Stomach (tissue), 8 donors: ENCODE measurements at regions not wholly inside any gene's neighbourhood (a gene's known extent, or its start where the extent isn't known, plus 50 kb on each side); places are given as distances from the start of the nearest gene placed in this dataset.

ENCODE experiments used
- DNase-seq, 2 donors: peaks; one replicate each; pipeline versions ENCODE4 v3.0.0 to v3.0.0-alpha.2; 2013 to 2019
- H3K27ac ChIP-seq, 5 donors: fragments of 200-600 bp in 4 of 5; sonication (generic) in 4 of 5; one replicate each; pipeline ENCODE4 v1.5.1; 2013 to 2019; ENCODE audit warnings: mild to moderate bottlenecking in 1 of 5, moderate library complexity in 1 of 5
- H3K27me3 ChIP-seq, 3 donors: fragments of 200-600 bp; sonication (generic); one replicate each; pipeline ENCODE4 v1.5.1; 2017 to 2019; ENCODE audit warnings: mixed run types in 1 of 3
- H3K36me3 ChIP-seq, 4 donors: fragments of 200-600 bp; sonication (generic); 1 replicate in 3 of 4; 2 replicates in 1 of 4; pipeline ENCODE4 v1.5.1; 2016 to 2019
- H3K4me1 ChIP-seq, 4 donors: fragments of 200-600 bp; sonication (generic); one replicate each; pipeline ENCODE4 v1.5.1; 2016 to 2019
- H3K4me3 ChIP-seq, 4 donors: fragments of 200-600 bp; sonication (generic) in 3 of 4; one replicate each; pipeline ENCODE4 v1.5.1; 2016 to 2019; ENCODE audit warnings: mild to moderate bottlenecking in 1 of 4
- H3K9me3 ChIP-seq, 4 donors: fragments of 200-600 bp; sonication (generic); one replicate each; pipeline ENCODE4 v1.5.1; 2016 to 2019
- CTCF ChIP-seq, 7 experiments: fragments of 450-650 bp in 4 of 7; fragments of 200-600 bp in 3 of 7; sonication (generic) in 3 of 7; IDR thresholded peaks; one replicate each; pipeline ENCODE4 v1.5.1; 2016 to 2019; ENCODE audit warnings: antibody characterized with exemption in 7 of 7, control low read depth in 2 of 7, mild to moderate bottlenecking in 1 of 7
- EP300 ChIP-seq: sonication (generic); formaldehyde crosslinking; IDR thresholded peaks from one replicate; pipeline ENCODE4 v1.6.1; 2017; ENCODE audit warnings: antibody characterized with exemption
- POLR2A ChIP-seq, 4 donors: fragments of 450-650 bp; IDR thresholded peaks; one replicate each; pipeline ENCODE4 v1.6.1; 2016; ENCODE audit warnings: antibody characterized with exemption in 4 of 4, control low read depth in 2 of 4, mild to moderate bottlenecking in 1 of 4, moderate library complexity in 1 of 4
- POLR2AphosphoS5 ChIP-seq, 3 donors: sonication (generic); formaldehyde crosslinking; IDR thresholded peaks; one replicate each; pipeline ENCODE4 v1.6.1; 2016; ENCODE audit warnings: antibody characterized with exemption in 3 of 3
- WGBS, 5 donors: extraction: QIAGEN DNeasy Blood & Tissue Kit in 3 of 5; methylation state at CpG; one replicate each; pipeline versions ENCODE4 v1.1.5 to v1.1.7; 2013 to 2018; 5-methylcytosine and 5-hydroxymethylcytosine counted together
- intact Hi-C: fragments of 100-400 bp; cut with DNase I; formaldehyde crosslinking; loops from one replicate; pipeline ENCODE4 v1.15.1; 2023; ENCODE audit warnings: low total_unique reads
- donor health status: healthy with polysubstance abuse.
- donor health status: Bipolar disorder and iron deficiency.
- donor health status: healthy.

GRCh38 chr6:22363714-22364239, 66.9 kb upstream of the PRL start:
- 64 to 77% (median 73%) methylated on average over 4 of the region's 4 CpGs for WGBS, 5 donors
- Histone ChIP-seq H3K36me3 (no peaks in the 10 kb centered on the region), H3K27ac (no peak overlapping the region), H3K4me3 (no peak overlapping the region), H3K4me1 (no peaks in the 10 kb centered on the region), H3K9me3 (peaks cover 0 to 5% (median 4%) of the 10 kb centered on the region in 4 donors), H3K27me3 (no peaks in the 10 kb centered on the region)
- TF ChIP-seq POLR2AphosphoS5 (IDR thresholded peaks at IDR 0.05) (no peak), EP300 (no peak), POLR2A (IDR thresholded peaks at IDR 0.05) (no peak), CTCF (IDR thresholded peaks at IDR 0.05) (no peak)
- intact Hi-C loops = no loop called here
- DNase-seq = no peak

DNA sequence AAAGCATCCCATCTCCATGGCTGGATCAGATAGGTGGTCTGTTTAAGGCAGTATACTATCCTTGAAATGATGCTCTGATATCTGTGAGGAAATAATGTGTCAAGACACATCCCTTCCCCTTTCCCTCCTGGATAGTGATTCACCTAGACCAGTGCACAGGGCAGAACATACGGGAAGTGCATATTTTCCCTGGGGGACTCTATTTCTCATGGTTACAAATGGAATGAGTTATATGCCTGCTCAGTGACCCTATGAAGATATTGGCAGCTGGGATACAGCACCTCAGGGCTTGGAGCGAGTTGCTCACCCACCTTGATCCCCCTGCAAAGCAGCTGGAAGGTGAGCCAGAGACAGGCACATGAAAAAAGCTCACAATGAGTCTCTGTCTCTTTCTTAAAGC, 67.5 kb upstream of the PRL start:
- TF ChIP-seq EP300 (no peak), POLR2A (IDR thresholded peaks at IDR 0.05) (no peak), CTCF (IDR thresholded peaks at IDR 0.05) (no peak), POLR2AphosphoS5 (IDR thresholded peaks at IDR 0.05) (no peak)
- intact Hi-C loops = no loop called here
- 76 to 93% (median 87%) methylated on average over 2 of the region's 2 CpGs for WGBS, 5 donors
- Histone ChIP-seq H3K36me3 (no peaks in the 10 kb centered on the region), H3K4me3 (no peak overlapping the region), H3K27ac (no peak overlapping the region), H3K9me3 (peaks cover 0 to 5% (median 4%) of the 10 kb centered on the region in 4 donors), H3K4me1 (no peaks in the 10 kb centered on the region), H3K27me3 (no peaks in the 10 kb centered on the region)
- DNase-seq = no peak

- WGBS, 5 donors = 63 to 68% (median 65%) methylated on average over 4 of the region's 4 CpGs
These were observed 69.4 kb upstream of the PRL start for GRCh38 chr6:22366214-22366613.

GRCh38 chr6:22367346-22367745, 70.5 kb upstream of the PRL start:
- no peaks in the 10 kb centered on the region for H3K9me3 ChIP-seq
- TF ChIP-seq POLR2A (IDR thresholded peaks at IDR 0.05) = no peak
- TF ChIP-seq EP300 = no peak
- no peak for TF ChIP-seq POLR2AphosphoS5 (IDR thresholded peaks at IDR 0.05)
- TF ChIP-seq CTCF (IDR thresholded peaks at IDR 0.05) = no peak
- H3K4me3 ChIP-seq = no peak overlapping the region
- WGBS, 5 donors = 72 to 85% (median 74%) methylated on average over 1 of the region's 1 CpG
- intact Hi-C loops = no loop called here
- no peaks in the 10 kb centered on the region for H3K4me1 ChIP-seq
- no peaks in the 10 kb centered on the region for H3K36me3 ChIP-seq
- H3K27ac ChIP-seq = no peak overlapping the region
- no peak for DNase-seq
- no peaks in the 10 kb centered on the region for H3K27me3 ChIP-seq

More at GRCh38 chr6:22366214-22366613, 69.4 kb upstream of the PRL start:
- no peaks in the 10 kb centered on the region for H3K36me3 ChIP-seq
- no peaks in the 10 kb centered on the region for H3K27me3 ChIP-seq
- TF ChIP-seq POLR2AphosphoS5 (IDR thresholded peaks at IDR 0.05) (no peak), POLR2A (IDR thresholded peaks at IDR 0.05) (no peak), EP300 (no peak), CTCF (IDR thresholded peaks at IDR 0.05) (no peak)
- peaks cover 0 to 5% (median 4%) of the 10 kb centered on the region in 4 donors for H3K9me3 ChIP-seq
- no peak overlapping the region for H3K4me3 ChIP-seq
- intact Hi-C loops = no loop called here
- H3K27ac ChIP-seq = no peak overlapping the region
- no peak for DNase-seq
- H3K4me1 ChIP-seq = no peaks in the 10 kb centered on the region
